Astrocyte (in vitro differentiated cells and primary cell): ENCODE measurements at regions not wholly inside any gene's neighbourhood (a gene's known extent, or its start where the extent isn't known, plus 50 kb on each side); places are given as distances from the start of the nearest gene placed in this dataset.

ENCODE experiments used
- DNase-seq: peaks from one replicate; pipeline ENCODE4 v3.0.0-alpha.2; 2010; ENCODE audit warnings: low read depth
- FAIRE-seq: peaks from 2 replicates; lab custom pipeline; 2011; peaks lifted over from hg19 to GRCh38; lab: Jason Lieb, UNC
- H2AFZ ChIP-seq: 2 replicates; pipeline ENCODE4 v1.6.0; 2012; ENCODE audit warnings: low read depth, low read length, inconsistent platforms
- H3K27ac ChIP-seq: 2 replicates; pipeline ENCODE4 v1.5.1; 2011; ENCODE audit warnings: low read depth, low read length, inconsistent platforms
- H3K27me3 ChIP-seq: 2 replicates; pipeline ENCODE4 v1.6.0; 2011; ENCODE audit warnings: low read length, inconsistent platforms; ENCODE audit not compliant: insufficient read depth
- H3K36me3 ChIP-seq: 2 replicates; pipeline ENCODE4 v1.5.1; 2011; ENCODE audit warnings: low read length, inconsistent platforms; ENCODE audit not compliant: insufficient read depth
- H3K4me1 ChIP-seq: 2 replicates; pipeline ENCODE4 v1.5.1; 2011; ENCODE audit warnings: low read length, inconsistent platforms; ENCODE audit not compliant: insufficient read depth
- H3K4me2 ChIP-seq: 2 replicates; pipeline ENCODE4 v1.6.0; 2012; ENCODE audit warnings: low read length, inconsistent platforms
- H3K4me3 ChIP-seq: 2 replicates; pipeline ENCODE4 v1.5.1; 2011; ENCODE audit warnings: low read depth, mild to moderate bottlenecking, low read length, inconsistent platforms; ENCODE audit not compliant: insufficient read depth
- H3K79me2 ChIP-seq: 2 replicates; pipeline ENCODE4 v1.6.0; 2012; ENCODE audit warnings: mild to moderate bottlenecking, low read length, inconsistent platforms; ENCODE audit not compliant: insufficient read depth
- H3K9ac ChIP-seq: 2 replicates; pipeline ENCODE4 v1.6.0; 2012; ENCODE audit warnings: mild to moderate bottlenecking, low read length, inconsistent platforms
- H3K9me3 ChIP-seq: 2 replicates; pipeline ENCODE4 v1.5.1; 2012; ENCODE audit warnings: low read depth, mild to moderate bottlenecking, low read length, inconsistent platforms; ENCODE audit not compliant: insufficient read depth
- H4K20me1 ChIP-seq: 2 replicates; pipeline ENCODE4 v1.6.0; 2012; ENCODE audit warnings: low read length, inconsistent platforms; ENCODE audit not compliant: insufficient read depth
- H3K27ac Mint-ChIP-seq: one replicate; pipeline ENCODE4 v1.8.0; 2021; ENCODE audit warnings: mild to moderate bottlenecking, mixed read lengths; ENCODE audit not compliant: unreplicated experiment
- H3K27me3 Mint-ChIP-seq: one replicate; pipeline ENCODE4 v1.8.0; 2021; ENCODE audit warnings: low read depth, mixed read lengths; ENCODE audit not compliant: unreplicated experiment
- H3K36me3 Mint-ChIP-seq: one replicate; pipeline ENCODE4 v1.8.0; 2021; ENCODE audit warnings: low read depth, mixed read lengths; ENCODE audit not compliant: unreplicated experiment
- H3K4me1 Mint-ChIP-seq: one replicate; pipeline ENCODE4 v1.8.0; 2021; ENCODE audit warnings: low read depth, mixed read lengths; ENCODE audit not compliant: unreplicated experiment
- H3K4me3 Mint-ChIP-seq: one replicate; pipeline ENCODE4 v1.8.0; 2021; ENCODE audit warnings: mild to moderate bottlenecking, moderate library complexity, mixed read lengths; ENCODE audit not compliant: unreplicated experiment
- H3K9me3 Mint-ChIP-seq: one replicate; pipeline ENCODE4 v1.8.0; 2021; ENCODE audit warnings: mild to moderate bottlenecking, mixed read lengths; ENCODE audit not compliant: unreplicated experiment
- CTCF ChIP-seq: IDR thresholded peaks from 2 replicates; pipeline ENCODE4 v1.5.1; 2011; ENCODE audit warnings: low read depth, mild to moderate bottlenecking, inconsistent platforms, low read length, moderate library complexity; ENCODE audit not compliant: insufficient read depth
- EZH2 ChIP-seq: IDR thresholded peaks from 2 replicates; pipeline ENCODE4 v1.6.1; 2012; ENCODE audit warnings: mild to moderate bottlenecking, low read length, inconsistent platforms; ENCODE audit not compliant: insufficient read depth

- Histone ChIP-seq H3K4me3 (no peak overlapping the region), H3K4me1 (no peaks in the 10 kb centered on the region), H3K9me3 (no peaks in the 10 kb centered on the region), H4K20me1 (no peaks in the 10 kb centered on the region), H3K9ac (no peak overlapping the region), H2AFZ (no peak overlapping the region), H3K27ac (no peak overlapping the region), H3K27me3 (no peaks in the 10 kb centered on the region), H3K36me3 (no peaks in the 10 kb centered on the region), H3K79me2 (no peaks in the 10 kb centered on the region), H3K4me2 (no peak overlapping the region)
- no peak overlapping the region for H3K27ac Mint-ChIP-seq
- H3K9me3 Mint-ChIP-seq = no peaks in the 10 kb centered on the region
- FAIRE-seq = no peak
- DNase-seq = no peak
- peaks cover 1% of the 10 kb centered on the region for H3K27me3 Mint-ChIP-seq
- H3K4me1 Mint-ChIP-seq = no peaks in the 10 kb centered on the region
- TF ChIP-seq EZH2 (no peak), CTCF (no peak)
- H3K4me3 Mint-ChIP-seq = no peak overlapping the region
- H3K36me3 Mint-ChIP-seq = no peaks in the 10 kb centered on the region
Observed at GRCh38 chr1:101344745-101345144, 107.9 kb downstream of the S1PR1 start.

- no peak for DNase-seq
- H3K4me1 Mint-ChIP-seq = no peaks in the 10 kb centered on the region
Observed at GRCh38 chr1:101346419-101346818, 109.6 kb downstream of the S1PR1 start.

More at GRCh38 chr1:101346419-101346818, 109.6 kb downstream of the S1PR1 start:
- Mint-ChIP-seq H3K27me3 (peaks cover 1% of the 10 kb centered on the region), H3K9me3 (no peaks in the 10 kb centered on the region), H3K36me3 (no peaks in the 10 kb centered on the region), H3K4me3 (no peak overlapping the region), H3K27ac (no peak overlapping the region)
- no peak for FAIRE-seq
- Histone ChIP-seq H3K4me3 (no peak overlapping the region), H3K4me2 (no peak overlapping the region), H3K4me1 (no peaks in the 10 kb centered on the region), H3K9me3 (no peaks in the 10 kb centered on the region), H3K36me3 (no peaks in the 10 kb centered on the region), H3K79me2 (no peaks in the 10 kb centered on the region), H3K27ac (no peak overlapping the region), H3K27me3 (no peaks in the 10 kb centered on the region), H3K9ac (no peak overlapping the region), H4K20me1 (no peaks in the 10 kb centered on the region), H2AFZ (no peak overlapping the region)
- TF ChIP-seq EZH2 (no peak), CTCF (no peak)
